IPS-NIHi7 (cell line): ENCODE measurements at regions not wholly inside any gene's neighbourhood (a gene's known extent, or its start where the extent isn't known, plus 50 kb on each side); places are given as distances from the start of the nearest gene placed in this dataset.
"Not testable (repeated sequence)": the region's sequence is repeated elsewhere in the genome, so short reads cannot be mapped to it uniquely, and the experiment has no call there.

Source experiments
- DNase-seq: peaks from one replicate; pipeline ENCODE4 v3.0.0; 2012; ENCODE audit warnings: mixed read lengths; ENCODE audit errors: extremely low spot score

- no peak for DNase-seq
Observed at GRCh38 chr7:126005064-126005463, 1075.4 kb upstream of the POT1 start.

DNA sequence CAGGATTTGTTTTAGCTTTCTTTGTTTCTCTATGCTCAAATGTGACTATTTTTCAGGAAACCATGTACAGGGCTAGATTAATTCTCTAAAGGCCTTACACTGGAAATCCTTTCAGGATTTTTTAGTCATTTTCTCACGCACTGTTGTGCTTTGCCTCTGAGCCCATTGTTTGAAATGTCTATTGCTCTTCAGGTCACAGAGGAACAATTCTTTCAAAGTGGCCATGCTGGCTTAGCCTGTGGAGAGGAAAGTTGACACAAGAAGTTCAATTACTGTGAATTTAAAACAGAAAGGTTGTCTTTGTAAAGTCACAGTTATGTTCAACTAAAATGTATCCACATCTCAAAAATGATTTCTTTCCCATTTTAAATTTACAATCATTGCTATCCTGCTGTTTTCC lies 1071.7 kb upstream of the POT1 start:
- no peak for DNase-seq

- DNase-seq = no peak
Observed at GRCh38 chr7:125984795-125985194, 1055.2 kb upstream of the POT1 start.

- DNase-seq = no peak
Observed at GRCh38 chr7:125971656-125972055, 1042.0 kb upstream of the POT1 start.

- no peak for DNase-seq
Observed at GRCh38 chr7:125966278-125967048, 1036.8 kb upstream of the POT1 start.

DNA sequence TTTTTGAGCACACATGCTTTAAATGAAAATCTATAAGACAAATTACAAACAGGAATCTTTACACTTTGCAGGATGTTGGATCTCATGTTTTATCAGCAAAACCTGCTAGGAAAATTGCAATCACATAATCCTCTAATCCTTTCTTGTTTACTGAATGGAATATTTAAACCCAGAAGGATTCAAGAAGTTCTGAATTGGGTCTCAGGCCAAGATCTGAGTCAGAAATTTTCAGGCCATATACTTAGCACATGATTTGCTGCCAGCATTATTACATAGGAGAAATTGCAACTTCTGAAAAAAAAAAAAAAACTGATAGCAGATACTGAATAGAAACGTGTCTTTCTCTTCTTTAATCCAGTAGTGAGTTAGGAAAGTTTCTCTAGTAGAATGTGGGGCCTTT lies 1005.3 kb upstream of the POT1 start:
- DNase-seq = no peak

DNA sequence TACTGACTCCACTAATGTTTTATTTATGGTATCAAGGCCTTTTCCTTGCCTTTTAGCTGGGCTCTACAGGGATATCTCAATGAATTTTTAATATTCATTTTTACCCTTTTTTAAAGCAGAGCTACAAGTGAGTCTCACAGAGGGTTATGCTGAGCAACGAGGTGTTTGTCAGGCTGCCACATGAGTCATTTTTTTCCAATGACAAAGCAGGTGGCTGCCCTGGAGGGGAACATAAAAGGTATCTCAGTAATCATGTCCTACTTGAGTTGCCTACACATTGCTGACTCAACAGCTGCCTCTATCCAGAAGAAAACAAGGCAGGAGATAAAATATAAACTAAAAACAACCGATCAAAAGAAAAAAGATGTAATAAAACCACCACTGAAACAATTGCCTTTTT lies 1004.9 kb upstream of the POT1 start:
- peak; percentile 10 for DNase-seq

DNA sequence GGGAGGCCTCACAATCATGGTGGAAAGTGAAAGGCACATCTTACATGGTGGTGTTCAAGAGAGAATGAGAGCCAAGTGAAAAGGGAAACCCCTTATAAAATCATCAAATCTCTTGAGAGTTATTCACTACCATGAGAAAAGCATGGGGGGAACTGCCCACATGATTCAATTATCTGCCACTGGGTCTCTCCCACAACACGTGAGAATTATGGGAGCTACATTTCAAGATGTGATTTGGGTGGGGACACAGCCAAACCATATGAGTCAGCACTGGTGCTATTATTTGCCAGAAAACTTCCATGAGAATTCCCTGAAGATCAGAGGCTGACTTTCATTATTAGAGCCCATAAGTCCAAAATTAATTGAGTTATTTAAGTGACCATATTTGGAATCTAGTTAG lies 1001.2 kb upstream of the POT1 start:
- DNase-seq = no peak

- DNase-seq = no peak
Observed at GRCh38 chr7:125927556-125927955, 997.9 kb upstream of the POT1 start.

DNA sequence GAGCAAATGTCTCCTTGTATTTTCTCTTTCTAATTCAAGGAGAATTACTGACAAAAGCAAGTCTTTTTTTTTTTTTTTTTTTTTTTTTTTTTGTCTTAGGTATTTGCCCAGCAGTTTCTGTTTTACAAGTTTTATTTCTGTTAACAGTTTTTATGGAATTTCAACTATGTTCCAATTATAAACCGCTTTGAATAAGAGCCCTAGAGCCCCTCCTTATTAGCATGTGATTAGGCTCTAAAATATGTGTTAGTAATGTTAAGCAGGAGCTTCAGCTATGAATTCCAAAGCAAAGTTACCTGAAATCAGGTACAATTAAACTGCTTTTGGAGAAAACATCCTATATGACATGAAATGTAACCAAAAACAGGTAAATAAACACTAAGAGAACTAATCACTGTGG lies 997.0 kb upstream of the POT1 start:
- DNase-seq = no peak

GRCh38 chr7:125924037-125924436 lies 994.4 kb upstream of the POT1 start:
- DNase-seq = no peak

- not testable (repeated sequence) for DNase-seq
Observed at GRCh38 chr7:125915381-125915948, 985.8 kb upstream of the POT1 start.

GRCh38 chr7:125908711-125909110 lies 979.1 kb upstream of the POT1 start:
- DNase-seq = no peak

GRCh38 chr7:125899577-125899976 lies 970.0 kb upstream of the POT1 start:
- DNase-seq = no peak

DNA sequence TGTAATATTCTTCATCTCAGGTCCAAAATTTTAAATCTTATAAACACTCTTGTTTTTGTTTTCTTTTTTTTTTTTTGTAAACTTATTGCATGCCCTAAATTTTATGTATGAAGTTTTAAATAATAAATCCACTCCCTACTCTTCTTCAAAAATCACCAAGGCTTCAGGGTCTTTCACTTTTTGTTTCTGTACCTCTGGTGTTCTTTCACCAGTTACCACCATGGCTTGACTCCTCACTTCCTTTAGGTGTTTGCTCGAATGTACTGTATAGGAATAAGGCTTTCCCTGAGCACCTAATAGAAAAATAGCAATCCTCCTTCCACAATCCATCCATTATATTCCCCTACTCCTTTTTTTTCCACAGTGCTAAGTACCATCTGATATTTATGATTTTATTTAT lies 962.8 kb upstream of the POT1 start:
- DNase-seq = no peak

- DNase-seq = no peak
Observed at GRCh38 chr7:125878988-125879387, 949.4 kb upstream of the POT1 start.

- DNase-seq = no peak
Observed at GRCh38 chr7:125878235-125878956, 948.8 kb upstream of the POT1 start.

DNA sequence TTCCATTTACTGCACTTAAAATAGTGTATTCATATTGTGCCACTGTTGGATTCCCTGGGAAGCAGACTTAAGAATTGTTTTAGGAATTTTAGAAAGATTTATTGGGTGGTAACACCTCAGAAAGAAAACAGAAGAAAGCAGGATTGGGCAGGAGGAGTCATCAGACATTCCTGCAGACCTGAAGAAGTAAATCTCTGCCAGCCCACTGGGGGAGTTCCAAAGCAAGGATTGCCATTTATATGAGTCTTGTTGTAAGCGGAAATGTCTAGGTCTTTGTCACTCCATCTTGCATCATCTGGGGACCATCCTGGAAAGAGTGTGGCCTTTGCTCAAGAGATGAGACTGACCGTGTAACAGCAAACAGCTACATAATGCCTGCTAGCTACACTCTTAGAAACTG lies 947.6 kb upstream of the POT1 start:
- no peak for DNase-seq

GRCh38 chr7:125876431-125876830 lies 946.8 kb upstream of the POT1 start:
- DNase-seq = no peak

DNA sequence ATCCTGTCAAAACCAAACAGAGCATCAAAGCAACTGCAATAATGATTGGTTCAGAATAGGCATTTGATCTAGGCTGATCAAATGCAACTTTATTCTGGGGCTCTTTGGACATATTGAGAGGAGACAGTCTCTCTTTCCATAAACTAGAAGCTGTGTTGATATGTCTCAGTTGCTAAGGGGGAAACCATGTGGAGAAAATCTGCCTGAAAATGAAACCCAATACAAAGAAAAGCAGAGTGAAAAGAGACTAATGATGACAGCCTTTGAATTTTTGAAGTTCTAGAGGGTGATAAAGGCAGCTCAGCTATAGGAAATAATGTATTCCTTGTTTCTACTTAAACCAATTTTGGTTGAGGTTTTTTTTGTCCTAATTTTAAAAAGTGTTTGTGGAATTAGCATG lies 941.8 kb upstream of the POT1 start:
- no peak for DNase-seq

DNA sequence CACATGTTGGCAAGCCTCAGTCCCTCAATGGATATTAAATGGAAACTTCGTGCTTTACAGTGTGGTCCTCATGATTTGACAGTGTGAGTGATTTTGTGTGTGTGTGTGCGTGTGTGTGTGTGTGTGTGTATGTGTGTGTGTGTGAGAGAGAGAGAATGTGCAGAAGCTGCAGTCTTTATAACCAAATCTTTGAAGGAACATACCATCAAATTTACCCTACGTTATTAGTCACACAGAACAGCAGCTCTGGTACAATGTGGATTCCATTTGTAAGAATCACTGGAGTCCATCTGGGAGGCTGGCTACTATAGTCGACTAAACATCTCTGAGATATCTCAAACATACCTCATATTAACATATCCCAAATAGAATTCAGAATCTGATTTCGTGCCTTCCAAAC lies 928.0 kb upstream of the POT1 start:
- DNase-seq = no peak

GRCh38 chr7:125848157-125848556 lies 918.5 kb upstream of the POT1 start:
- no peak for DNase-seq

DNA sequence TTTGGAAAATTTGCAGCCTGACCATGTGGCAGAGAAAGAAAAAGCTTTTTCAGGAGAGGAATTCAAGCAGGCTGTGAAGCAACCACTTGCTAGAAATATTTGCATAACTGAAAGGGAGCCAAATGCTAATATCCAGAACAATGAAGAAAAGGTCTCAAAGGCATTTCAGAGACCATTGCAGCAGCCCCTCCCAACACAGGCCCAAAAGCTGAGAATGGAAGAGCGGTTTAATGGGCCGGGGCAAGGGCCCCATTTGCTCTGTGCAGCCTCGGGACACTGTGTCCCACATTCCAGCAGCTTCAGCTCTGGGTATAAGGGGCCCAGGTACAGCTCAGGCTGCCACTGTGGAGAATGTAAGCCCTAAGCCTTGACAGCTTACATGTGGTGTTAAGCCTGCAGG lies 918.1 kb upstream of the POT1 start:
- DNase-seq = no peak
